KG1 (cell line): ENCODE measurements at regions not wholly inside any gene's neighbourhood (a gene's known extent, or its start where the extent isn't known, plus 50 kb on each side); places are given as distances from the start of the nearest gene placed in this dataset.

Source experiments
- DNase-seq: peaks from one replicate; lab custom pipeline; 2025; lab: John Stamatoyannopoulos, UW

DNA sequence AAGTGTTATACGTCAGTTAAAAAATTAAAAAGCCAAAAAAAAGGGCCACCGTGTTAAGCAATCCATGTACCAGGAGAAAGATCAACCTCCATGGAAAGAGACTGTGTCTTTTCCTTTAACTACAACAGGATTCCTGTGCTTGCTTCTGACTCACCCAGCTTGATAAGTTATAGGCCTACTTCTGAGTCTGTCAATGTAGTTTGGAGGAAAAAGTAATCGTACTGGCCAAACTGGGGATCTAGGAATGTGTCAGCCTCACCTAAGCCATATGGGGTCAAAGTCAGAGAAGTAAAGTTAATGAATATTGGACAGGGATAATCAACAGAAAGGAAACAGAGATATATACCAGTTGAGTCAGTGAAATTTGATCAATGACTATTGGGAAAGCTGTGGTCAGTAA, 470.8 kb upstream of the SLIT2 start:
- no peak for DNase-seq

- no peak for DNase-seq
Observed at GRCh38 chr4:19776929-19777328, 474.8 kb upstream of the SLIT2 start.

- no peak for DNase-seq
Observed at GRCh38 chr4:19776021-19776459, 475.7 kb upstream of the SLIT2 start.

GRCh38 chr4:19774690-19775256, 476.9 kb upstream of the SLIT2 start:
- no peak for DNase-seq

DNA sequence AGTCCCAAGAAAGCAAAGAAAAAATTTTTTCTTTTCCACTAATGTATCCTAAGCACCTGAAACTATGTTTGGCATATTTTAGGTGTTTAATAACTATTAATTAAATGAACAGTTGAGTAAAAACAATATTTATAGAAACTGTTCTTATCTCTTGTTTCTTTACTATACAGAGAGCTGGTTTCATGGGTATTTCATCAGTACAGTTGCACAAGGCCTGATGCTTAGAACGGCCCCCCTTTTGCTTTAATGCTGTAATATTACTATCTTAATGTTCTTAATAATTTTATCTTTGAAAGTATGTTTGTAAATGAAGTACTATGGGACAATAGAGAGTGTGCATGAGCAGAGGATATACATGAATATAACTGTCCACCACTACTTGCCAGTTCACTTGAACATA, 479.1 kb upstream of the SLIT2 start:
- DNase-seq: no peak

DNA sequence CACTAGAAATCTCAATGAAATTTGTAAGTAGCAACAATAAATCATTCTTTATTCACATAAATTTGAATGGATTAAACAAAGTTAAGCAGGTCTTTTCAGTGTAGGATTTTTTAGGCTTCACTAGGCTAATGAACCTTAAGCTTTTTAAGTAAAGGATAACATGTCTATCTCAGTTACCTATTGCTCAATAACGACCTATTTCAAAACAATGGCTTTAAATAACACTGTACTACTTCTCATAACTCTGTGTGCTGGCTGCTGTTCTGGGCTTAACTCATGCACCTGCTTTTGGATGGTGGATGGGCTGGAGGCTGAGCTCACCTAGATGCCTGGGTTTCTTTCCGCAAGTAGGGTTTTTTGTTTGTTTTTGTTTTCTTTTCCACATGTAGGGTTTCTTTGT, 495.0 kb upstream of the SLIT2 start:
- no peak for DNase-seq

DNA sequence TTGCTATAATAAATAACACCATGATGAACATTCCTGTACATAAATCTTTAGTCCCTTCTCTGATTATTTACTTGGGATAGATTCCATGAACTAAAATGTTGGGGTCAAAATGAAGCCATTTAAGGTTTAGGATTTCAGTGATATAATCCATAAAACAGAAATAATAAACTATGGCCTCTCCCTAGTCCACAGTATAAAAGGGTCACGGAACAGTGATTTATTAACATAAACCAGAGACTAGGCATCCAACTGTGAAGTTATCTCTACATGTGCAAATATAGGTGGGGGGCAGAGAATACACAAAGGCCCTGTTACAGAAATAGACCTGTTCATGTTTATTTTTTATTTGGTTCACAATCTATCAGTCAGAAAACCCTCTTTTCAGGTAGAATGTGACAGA, 499.1 kb upstream of the SLIT2 start:
- DNase-seq: no peak

GRCh38 chr4:19748519-19749479, 502.9 kb upstream of the SLIT2 start:
- DNase-seq: no peak

DNA sequence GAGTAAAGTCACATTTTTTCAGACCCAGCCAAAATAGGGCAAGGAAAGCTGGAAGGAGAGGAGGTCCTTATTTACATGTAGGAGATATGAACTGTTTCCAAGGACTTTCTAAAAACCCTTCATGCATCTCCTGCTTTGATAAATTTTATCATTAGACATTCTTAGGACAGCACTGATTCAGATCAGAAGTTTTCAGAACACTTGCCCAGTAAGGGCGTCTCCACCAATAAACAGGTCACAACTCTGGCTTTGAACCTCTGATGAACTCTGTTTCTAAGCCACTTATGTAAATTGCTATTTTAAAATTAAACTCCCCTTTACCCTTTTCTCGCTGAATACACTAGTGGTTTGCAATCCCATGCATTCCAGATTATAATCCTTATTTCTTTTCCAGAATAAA, 505.3 kb upstream of the SLIT2 start:
- DNase-seq: no peak

- no peak for DNase-seq
Observed at GRCh38 chr4:19743115-19743638, 508.5 kb upstream of the SLIT2 start.

- DNase-seq: no peak
Observed at GRCh38 chr4:19739101-19739651, 512.5 kb upstream of the SLIT2 start.

DNA sequence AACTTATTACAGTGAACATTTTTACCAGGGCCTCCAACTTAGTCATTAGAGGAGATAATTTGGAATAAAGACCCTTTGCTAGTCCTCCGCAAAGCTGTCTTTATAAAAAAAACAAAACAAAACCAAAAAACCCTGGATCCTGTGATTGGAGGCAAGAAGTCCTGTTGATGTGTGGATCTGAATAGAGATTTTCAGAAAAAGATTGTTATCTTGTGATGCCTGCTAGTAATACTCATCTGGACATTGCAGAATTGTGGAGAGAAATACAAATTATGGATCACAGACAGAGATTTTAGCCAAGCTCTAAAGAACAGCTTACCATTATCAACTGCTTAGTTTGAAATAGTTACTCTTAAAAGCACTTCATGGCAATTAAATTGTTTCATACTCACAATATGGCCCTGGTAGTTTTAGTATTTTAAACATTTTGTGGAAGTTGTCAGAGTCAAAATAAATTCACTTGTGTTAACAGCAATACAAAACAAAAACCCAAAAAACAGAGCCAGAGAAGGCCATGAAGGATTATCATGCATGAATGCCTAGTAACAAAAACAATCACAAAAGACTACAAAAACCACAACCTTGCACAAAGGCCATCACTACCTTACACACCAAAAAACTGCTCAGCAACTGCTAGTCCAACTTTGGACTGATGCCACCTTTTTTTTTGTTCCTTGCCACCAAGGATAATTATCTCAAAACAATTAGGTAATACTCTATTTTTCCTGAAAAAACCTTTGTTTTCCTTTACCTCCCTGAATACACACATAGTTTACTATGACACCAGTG, 514.5 kb upstream of the SLIT2 start:
- no peak for DNase-seq

- DNase-seq: no peak
Observed at GRCh38 chr4:19735012-19735411, 516.7 kb upstream of the SLIT2 start.

DNA sequence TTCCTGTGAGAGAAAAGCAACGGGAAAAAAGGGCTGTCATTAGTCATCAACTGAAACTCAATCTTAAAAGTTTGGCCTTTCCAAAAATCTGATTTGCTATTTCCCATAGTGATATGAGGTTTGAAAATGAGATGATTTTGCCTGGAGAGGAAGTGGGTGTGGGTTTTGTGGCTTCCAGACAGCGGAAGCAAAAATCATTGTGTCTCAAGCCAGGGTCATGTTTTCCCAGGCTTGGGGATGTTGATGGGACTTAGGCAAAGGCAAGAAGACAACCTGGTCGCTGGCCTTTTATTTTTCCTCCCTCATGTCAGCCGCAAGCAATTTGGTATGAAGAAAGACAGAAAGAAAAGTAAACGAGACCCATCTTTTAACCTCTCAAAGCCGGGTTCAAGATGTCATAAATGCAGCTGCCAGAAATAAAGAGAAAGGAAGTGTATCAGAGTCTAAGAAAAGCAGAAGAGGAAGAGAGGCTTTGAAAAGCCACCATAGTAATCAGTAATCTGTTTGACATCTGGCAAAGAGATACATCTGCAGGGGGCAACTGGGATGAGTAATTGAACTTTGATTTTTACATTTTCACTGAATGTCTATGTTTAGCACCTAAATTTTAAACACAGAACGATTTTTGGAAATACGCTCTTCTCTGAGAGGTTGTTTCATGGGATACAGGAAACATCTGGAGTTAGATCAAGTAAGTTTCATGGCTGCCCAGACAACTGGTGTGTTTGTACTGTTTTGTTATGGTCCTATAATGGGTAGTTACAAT, 521.6 kb upstream of the SLIT2 start:
- DNase-seq: no peak

- DNase-seq: no peak
Observed at GRCh38 chr4:19728773-19729172, 522.9 kb upstream of the SLIT2 start.

DNA sequence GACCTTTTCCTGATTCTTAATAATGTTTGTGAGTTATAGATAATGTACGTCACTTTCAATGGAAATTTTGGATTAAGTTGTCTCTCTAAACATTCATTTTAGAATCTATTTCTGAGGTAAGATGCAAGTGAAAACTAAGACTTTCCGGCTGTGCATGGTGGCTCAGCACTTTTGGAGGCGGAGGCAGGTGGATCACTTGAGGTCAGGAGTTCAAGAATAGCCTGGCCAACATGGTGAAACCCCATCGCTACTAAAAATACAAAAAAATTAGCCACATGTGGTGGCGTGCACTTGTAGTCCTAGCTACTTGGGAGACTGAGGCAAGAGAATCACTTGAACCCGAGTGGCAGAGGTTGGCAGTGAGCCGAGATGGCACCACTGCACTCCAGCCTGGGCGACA, 524.6 kb upstream of the SLIT2 start:
- DNase-seq: no peak

DNA sequence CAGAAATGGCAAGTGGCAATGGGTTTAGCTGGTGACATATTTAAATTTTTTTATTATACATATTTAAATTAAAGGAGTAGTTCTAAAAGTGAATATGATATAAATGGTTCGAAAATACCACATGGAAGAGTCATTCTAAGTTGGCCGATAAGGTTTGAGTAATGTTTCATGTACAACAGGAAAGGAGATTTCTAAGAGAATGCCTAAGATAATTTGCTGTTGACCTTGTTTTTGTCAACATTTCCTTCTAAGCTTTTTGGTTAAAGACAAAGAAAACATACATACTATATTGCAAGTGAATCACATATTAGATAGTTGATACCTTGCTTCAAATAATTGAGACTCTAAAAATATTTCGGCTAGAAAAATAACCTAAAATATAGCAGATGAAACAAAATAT, 526.6 kb upstream of the SLIT2 start:
- no peak for DNase-seq

DNA sequence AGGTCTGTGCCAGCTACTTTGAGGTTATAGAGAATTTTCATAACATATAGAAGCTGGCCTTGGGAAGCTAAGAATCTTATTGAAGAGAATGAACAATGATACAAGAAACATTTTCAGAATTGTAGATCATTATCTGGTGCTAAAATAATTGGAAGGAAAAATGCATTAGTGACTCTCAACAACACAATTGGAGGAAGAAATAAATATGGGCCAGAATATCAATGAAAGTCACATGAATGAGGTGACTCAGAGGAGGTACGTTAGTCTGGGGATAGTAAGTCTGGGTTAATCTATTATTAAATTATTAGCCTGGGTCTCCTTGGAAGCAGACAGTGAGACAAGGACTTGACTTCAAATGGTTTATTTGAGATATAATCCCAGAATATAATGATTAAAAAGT, 529.3 kb upstream of the SLIT2 start:
- no peak for DNase-seq

GRCh38 chr4:19721587-19721986, 530.1 kb upstream of the SLIT2 start:
- DNase-seq: no peak

DNA sequence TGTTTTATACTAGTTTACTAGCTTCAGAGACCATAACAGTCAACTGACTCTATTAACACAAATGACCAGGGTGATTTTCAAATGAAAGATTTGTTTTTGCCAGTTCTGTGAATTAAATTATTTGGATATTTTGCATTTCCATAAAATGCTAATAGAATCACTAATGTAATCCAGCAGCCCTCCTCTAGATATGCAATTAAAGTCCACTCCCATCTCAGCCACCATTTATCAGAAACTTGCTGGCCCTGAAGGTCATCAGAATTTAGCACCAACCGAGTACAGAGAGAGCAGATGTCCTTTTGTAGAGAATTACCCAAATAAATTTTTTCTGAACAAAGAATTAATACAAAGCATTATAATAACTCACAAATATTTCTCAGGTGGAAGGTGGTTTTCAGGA, 531.1 kb upstream of the SLIT2 start:
- no peak for DNase-seq

DNA sequence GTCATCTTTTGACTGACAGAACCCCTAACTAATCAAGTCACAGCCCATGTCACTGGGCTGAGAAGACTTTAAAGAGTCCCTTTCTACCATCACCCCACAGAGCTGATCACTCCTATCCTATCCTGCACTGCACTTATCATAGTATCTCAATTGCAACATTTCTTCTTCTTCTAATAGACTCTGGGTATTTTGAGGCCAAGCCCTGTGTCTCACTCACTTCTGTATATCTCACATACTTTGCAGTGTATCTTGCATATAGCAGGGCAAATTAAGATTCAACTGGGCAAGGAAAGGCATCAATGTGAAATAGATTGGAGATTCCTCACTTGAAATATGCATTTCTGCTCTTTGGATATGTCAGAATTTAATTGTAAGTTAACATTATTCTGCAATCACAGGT, 531.5 kb upstream of the SLIT2 start:
- no peak for DNase-seq

DNA sequence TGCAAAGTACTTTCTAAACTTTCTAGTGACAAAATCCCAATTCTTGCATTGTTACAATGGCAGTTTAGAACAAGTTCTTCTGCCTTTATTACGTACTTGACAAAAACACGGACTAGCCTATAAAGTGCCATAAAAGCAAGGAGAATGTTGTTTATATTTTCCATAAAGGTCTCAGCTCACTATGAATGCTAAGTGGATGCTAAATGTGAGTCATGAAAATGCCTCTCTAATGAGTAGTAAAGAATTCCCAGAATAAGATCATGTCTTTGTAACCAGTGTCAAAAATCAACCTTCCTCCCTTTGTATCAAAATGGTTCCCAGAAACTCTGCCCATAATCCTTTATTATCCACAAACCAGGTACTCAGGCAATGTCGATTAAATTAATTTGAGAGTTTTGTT, 539.8 kb upstream of the SLIT2 start:
- no peak for DNase-seq
